Hematopoietic multipotent progenitor cell treated with erythropoietin and hydrocortisone succinate and interleukin-3 and kit ligand, for 17 days (in vitro differentiated cells): ENCODE measurements at regions not wholly inside any gene's neighbourhood (a gene's known extent, or its start where the extent isn't known, plus 50 kb on each side); places are given as distances from the start of the nearest gene placed in this dataset.
"Not testable (repeated sequence)": the region's sequence is repeated elsewhere in the genome, so short reads cannot be mapped to it uniquely, and the experiment has no call there.

Experiments used
- DNase-seq: peaks from one replicate; pipeline ENCODE4 v3.0.0-alpha.2; 2015; ENCODE audit warnings: low spot score

GRCh38 chr9:27673641-27674040, 100.4 kb upstream of the C9orf72 start:
- DNase-seq = no peak

- no peak for DNase-seq
Measured at GRCh38 chr9:27675354-27675753, 102.1 kb upstream of the C9orf72 start.

GRCh38 chr9:27676827-27677226, 103.5 kb upstream of the C9orf72 start:
- no peak for DNase-seq

- no peak for DNase-seq
Measured at GRCh38 chr9:27679338-27679737, 106.1 kb upstream of the C9orf72 start.

GRCh38 chr9:27683181-27683580, 109.9 kb upstream of the C9orf72 start:
- no peak for DNase-seq

- DNase-seq = no peak
Measured at GRCh38 chr9:27688954-27689353, 115.7 kb upstream of the C9orf72 start.

- DNase-seq = not testable (repeated sequence)
Measured at GRCh38 chr9:27690816-27691215, 117.5 kb upstream of the C9orf72 start.

GRCh38 chr9:27699621-27700020, 126.3 kb upstream of the C9orf72 start:
- no peak for DNase-seq

- no peak for DNase-seq
Measured at GRCh38 chr9:27701016-27701415, 127.7 kb upstream of the C9orf72 start.

GRCh38 chr9:27701587-27701986, 128.3 kb upstream of the C9orf72 start:
- no peak for DNase-seq

GRCh38 chr9:27703216-27703980, 130.1 kb upstream of the C9orf72 start:
- no peak for DNase-seq

GRCh38 chr9:27711241-27711640, 138.0 kb upstream of the C9orf72 start:
- no peak for DNase-seq

- no peak for DNase-seq
Measured at GRCh38 chr9:27712806-27713205, 139.5 kb upstream of the C9orf72 start.

- no peak for DNase-seq
Measured at GRCh38 chr9:27714388-27714787, 141.1 kb upstream of the C9orf72 start.

- DNase-seq = no peak
Measured at GRCh38 chr9:27715651-27716050, 142.4 kb upstream of the C9orf72 start.

GRCh38 chr9:27717991-27718390, 144.7 kb upstream of the C9orf72 start:
- no peak for DNase-seq

- no peak for DNase-seq
Measured at GRCh38 chr9:27719711-27720110, 146.4 kb upstream of the C9orf72 start.

- DNase-seq = no peak
Measured at GRCh38 chr9:27722866-27723265, 149.6 kb upstream of the C9orf72 start.

GRCh38 chr9:27726244-27727081, 153.2 kb upstream of the C9orf72 start:
- DNase-seq = peak; percentile 6

- no peak for DNase-seq
Measured at GRCh38 chr9:27732494-27732893, 159.2 kb upstream of the C9orf72 start.

- DNase-seq = no peak
Measured at GRCh38 chr9:27743490-27743889, 170.2 kb upstream of the C9orf72 start.

- no peak for DNase-seq
Measured at GRCh38 chr9:27747450-27747849, 174.2 kb upstream of the C9orf72 start.

- DNase-seq = no peak
Measured at GRCh38 chr9:27749838-27750237, 176.6 kb upstream of the C9orf72 start.
